Lung (tissue), 9 donors: ENCODE measurements at regions not wholly inside any gene's neighbourhood (a gene's known extent, or its start where the extent isn't known, plus 50 kb on each side); places are given as distances from the start of the nearest gene placed in this dataset.
A peak's percentile ranks its signal among the peaks of the same experiment; 100 is the strongest.
"Not testable (repeated sequence)": the region's sequence is repeated elsewhere in the genome, so short reads cannot be mapped to it uniquely, and the experiment has no call there.

Source experiments
- ATAC-seq: fragments of 200-7000 bp; cut with Tn5 transposase; one replicate; pipeline ENCODE4 v1.9.1; 2020; ENCODE audit warnings: moderate number of reproducible peaks; ENCODE audit not compliant: insufficient read depth, low FRiP score
- DNase-seq, 3 donors: peaks; one replicate each; pipeline ENCODE4 v3.0.0-alpha.2; 2013 to 2017
- H3K27ac ChIP-seq, 2 donors: one replicate each; pipeline ENCODE4 v1.5.1; 2013; ENCODE audit warnings: mild to moderate bottlenecking in 2 of 2, moderate library complexity in 2 of 2, control low read depth in 1 of 2, inconsistent platforms in 1 of 2, low read depth in 1 of 2, low read length in 1 of 2
- H3K27me3 ChIP-seq, 3 donors: one replicate each; pipeline ENCODE4 v1.5.1; 2013; ENCODE audit warnings: low read length in 2 of 3; ENCODE audit not compliant: control insufficient read depth in 3 of 3, insufficient read depth in 3 of 3
- H3K36me3 ChIP-seq, 4 donors: one replicate each; pipeline ENCODE4 v1.5.1; 2013; ENCODE audit warnings: low read length in 4 of 4, mild to moderate bottlenecking in 1 of 4, moderate library complexity in 1 of 4; ENCODE audit not compliant: control insufficient read depth in 4 of 4, insufficient read depth in 4 of 4
- H3K4me1 ChIP-seq, 5 donors: one replicate each; pipeline ENCODE4 v1.5.1; 2013; ENCODE audit warnings: low read length in 5 of 5, mild to moderate bottlenecking in 2 of 5, moderate library complexity in 1 of 5; ENCODE audit not compliant: control insufficient read depth in 5 of 5, insufficient read depth in 5 of 5
- H3K4me3 ChIP-seq: one replicate; pipeline ENCODE4 v1.5.1; 2013; ENCODE audit warnings: mild to moderate bottlenecking, control low read depth, moderate library complexity
- H3K9ac ChIP-seq, 2 donors: one replicate each; pipeline ENCODE4 v1.5.1; 2013; ENCODE audit warnings: low read length in 2 of 2, control low read depth in 1 of 2; ENCODE audit not compliant: insufficient read depth in 1 of 2
- H3K9me3 ChIP-seq, 4 donors: one replicate each; pipeline ENCODE4 v1.5.1; 2013; ENCODE audit warnings: low read length in 3 of 4, mild to moderate bottlenecking in 1 of 4, moderate library complexity in 1 of 4; ENCODE audit not compliant: control insufficient read depth in 4 of 4, insufficient read depth in 3 of 4
- WGBS, 2 donors: extraction: QIAGEN DNeasy Blood & Tissue Kit; methylation state at CpG; one replicate each; pipeline ENCODE4 v1.1.7; 2013; 5-methylcytosine and 5-hydroxymethylcytosine counted together
- donor health status: Bipolar disorder and iron deficiency.
- donor health status: healthy.
- donor health status: DM: yes; HTN: yes; CAD: no.

DNA sequence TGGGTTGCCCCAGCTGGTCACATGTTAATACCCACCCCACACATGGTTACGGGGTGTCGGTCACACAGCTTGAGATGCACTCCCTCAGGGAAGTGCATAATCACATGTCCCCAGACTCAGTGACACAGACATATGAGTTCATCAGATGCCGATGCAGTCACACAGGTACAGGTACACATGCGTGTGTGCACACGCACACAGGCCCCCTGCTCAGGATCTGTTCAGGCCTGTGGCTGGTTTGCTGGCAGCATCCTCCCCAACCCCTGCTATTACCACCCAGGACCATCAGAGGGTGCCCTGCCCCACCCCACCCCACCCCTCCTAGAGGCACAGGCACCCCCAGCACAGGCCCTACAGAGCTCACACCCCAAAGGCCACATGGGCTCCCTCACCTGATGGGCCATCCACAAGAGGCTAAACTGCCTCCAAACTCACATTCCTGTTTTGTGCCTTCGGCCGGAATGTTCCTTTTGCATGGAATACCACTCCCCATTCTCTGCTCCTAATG is 120.6 kb upstream of the ZSCAN2 start:
- not testable (repeated sequence) for DNase-seq, H3K4me3 ChIP-seq, ATAC-seq, H3K4me1 ChIP-seq, H3K27me3 ChIP-seq, H3K27ac ChIP-seq, H3K9me3 ChIP-seq, H3K36me3 ChIP-seq, H3K9ac ChIP-seq
- no CpG with 5 or more reads among the region's 7 CpGs for WGBS, 2 donors

DNA sequence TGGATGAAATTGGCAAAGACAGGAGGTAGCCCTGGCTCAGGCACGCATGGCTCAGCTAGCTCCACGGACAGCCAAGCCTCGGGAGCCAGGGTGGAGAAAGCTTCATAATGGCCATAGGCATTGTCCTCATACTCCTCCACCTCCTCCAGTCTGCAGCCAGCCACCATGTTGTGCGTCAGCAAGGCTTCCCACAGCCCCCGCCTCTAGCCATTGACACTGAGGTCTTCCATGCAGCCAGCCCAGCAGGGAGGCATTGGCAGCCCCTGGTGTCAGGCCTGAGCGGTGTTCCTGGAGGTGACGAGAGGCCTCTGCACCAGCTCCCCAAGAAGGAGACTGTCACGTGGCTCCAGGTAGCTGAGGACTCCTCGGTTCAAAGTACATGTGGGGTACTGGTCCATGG is 117.0 kb upstream of the ZSCAN2 start:
- H3K4me3 ChIP-seq, H3K27me3 ChIP-seq, H3K36me3 ChIP-seq, H3K27ac ChIP-seq, ATAC-seq, H3K9ac ChIP-seq, H3K4me1 ChIP-seq, DNase-seq, H3K9me3 ChIP-seq: not testable (repeated sequence)
- WGBS, 2 donors: 84 to 95% methylated on average over 2 to 3 of the region's 9 CpGs

DNA sequence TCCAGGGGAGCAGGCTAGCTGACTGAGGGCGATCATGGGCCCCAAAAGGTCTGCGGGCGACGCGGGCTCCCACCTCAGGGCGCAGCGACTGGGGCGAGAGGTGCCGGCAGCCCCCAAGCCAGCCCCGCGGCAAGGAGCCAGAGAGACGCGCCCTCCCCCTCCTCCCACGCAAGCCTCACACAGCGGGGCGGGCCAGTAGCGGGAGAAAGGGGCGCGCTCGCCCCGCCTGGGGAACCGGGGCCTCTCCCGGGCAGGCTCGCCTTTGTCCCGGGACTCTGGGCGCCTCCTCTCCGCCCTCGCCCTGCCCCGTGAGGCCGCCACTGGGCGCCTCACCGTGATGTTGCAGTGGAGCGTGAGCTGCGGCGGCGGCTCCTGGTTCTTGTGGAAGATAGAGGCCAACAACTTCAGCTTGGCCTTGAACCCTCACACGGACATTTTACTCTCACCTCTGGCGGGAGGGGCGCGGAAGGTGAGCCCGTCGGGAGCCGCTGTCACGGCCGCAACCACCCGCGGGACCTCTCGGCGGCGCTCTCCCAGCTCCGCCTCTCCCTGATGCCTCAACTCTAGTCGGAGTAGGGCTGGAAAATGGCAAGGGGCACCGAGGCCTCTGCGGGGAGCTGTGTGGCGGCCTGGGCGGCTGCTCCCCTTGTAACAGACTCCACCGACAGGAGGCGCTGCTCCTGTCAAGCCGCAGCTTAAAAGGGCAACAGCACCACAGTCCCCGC is 100.5 kb upstream of the ZSCAN2 start:
- not testable (repeated sequence) for H3K27me3 ChIP-seq, H3K4me1 ChIP-seq, H3K36me3 ChIP-seq, H3K9ac ChIP-seq, DNase-seq, H3K4me3 ChIP-seq, H3K9me3 ChIP-seq, ATAC-seq
- peak overlapping the region in 1 of 2 donors; percentile 49 for H3K27ac ChIP-seq
- 1% methylated on average over 12 of the region's 60 CpGs; no CpG with 5 or more reads in 1 of the 2 donors for WGBS, 2 donors

GRCh38 chr15:84503101-84503500 is 97.7 kb upstream of the ZSCAN2 start:
- not testable (repeated sequence) for H3K36me3 ChIP-seq, H3K27ac ChIP-seq, H3K27me3 ChIP-seq, ATAC-seq, DNase-seq, H3K4me3 ChIP-seq, H3K9me3 ChIP-seq, H3K9ac ChIP-seq, H3K4me1 ChIP-seq
- 95 to 100% methylated on average over 5 to 9 of the region's 17 CpGs for WGBS, 2 donors

GRCh38 chr15:84505552-84505951 is 95.3 kb upstream of the ZSCAN2 start:
- WGBS, 2 donors: 60% methylated on average over 2 of the region's 4 CpGs; no CpG with 5 or more reads in 1 of the 2 donors
- not testable (repeated sequence) for H3K9ac ChIP-seq, H3K27ac ChIP-seq, H3K9me3 ChIP-seq, H3K4me3 ChIP-seq, H3K36me3 ChIP-seq, H3K4me1 ChIP-seq, ATAC-seq, DNase-seq, H3K27me3 ChIP-seq

DNA sequence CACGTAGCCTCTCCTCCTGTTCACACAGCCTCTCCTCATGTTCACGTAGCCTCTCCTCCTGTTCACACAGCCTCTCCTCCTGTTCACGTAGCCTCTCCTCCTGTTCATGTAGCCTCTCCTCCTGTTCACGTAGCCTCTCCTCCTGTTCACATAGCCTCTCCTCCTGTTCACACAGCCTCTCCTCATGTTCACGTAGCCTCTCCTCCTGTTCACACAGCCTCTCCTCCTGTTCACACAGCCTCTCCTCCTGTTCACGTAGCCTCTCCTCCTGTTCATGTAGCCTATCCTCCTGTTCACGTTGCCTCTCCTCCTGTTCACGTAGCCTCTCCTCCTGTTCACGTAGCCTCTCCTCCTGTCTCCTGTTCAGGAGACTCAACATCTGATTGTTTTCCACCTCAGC is 88.5 kb upstream of the ZSCAN2 start:
- H3K4me1 ChIP-seq, ATAC-seq, H3K27ac ChIP-seq, H3K27me3 ChIP-seq, DNase-seq, H3K9me3 ChIP-seq, H3K36me3 ChIP-seq, H3K9ac ChIP-seq, H3K4me3 ChIP-seq: not testable (repeated sequence)
- 91 to 95% methylated on average over 4 of the region's 9 CpGs for WGBS, 2 donors

- H3K36me3 ChIP-seq, H3K9me3 ChIP-seq, H3K27ac ChIP-seq, H3K4me1 ChIP-seq, ATAC-seq, H3K27me3 ChIP-seq, H3K9ac ChIP-seq, DNase-seq, H3K4me3 ChIP-seq: not testable (repeated sequence)
- 82 to 92% methylated on average over 5 of the region's 6 CpGs for WGBS, 2 donors
These were observed 84.0 kb upstream of the ZSCAN2 start for GRCh38 chr15:84516773-84517172.

DNA sequence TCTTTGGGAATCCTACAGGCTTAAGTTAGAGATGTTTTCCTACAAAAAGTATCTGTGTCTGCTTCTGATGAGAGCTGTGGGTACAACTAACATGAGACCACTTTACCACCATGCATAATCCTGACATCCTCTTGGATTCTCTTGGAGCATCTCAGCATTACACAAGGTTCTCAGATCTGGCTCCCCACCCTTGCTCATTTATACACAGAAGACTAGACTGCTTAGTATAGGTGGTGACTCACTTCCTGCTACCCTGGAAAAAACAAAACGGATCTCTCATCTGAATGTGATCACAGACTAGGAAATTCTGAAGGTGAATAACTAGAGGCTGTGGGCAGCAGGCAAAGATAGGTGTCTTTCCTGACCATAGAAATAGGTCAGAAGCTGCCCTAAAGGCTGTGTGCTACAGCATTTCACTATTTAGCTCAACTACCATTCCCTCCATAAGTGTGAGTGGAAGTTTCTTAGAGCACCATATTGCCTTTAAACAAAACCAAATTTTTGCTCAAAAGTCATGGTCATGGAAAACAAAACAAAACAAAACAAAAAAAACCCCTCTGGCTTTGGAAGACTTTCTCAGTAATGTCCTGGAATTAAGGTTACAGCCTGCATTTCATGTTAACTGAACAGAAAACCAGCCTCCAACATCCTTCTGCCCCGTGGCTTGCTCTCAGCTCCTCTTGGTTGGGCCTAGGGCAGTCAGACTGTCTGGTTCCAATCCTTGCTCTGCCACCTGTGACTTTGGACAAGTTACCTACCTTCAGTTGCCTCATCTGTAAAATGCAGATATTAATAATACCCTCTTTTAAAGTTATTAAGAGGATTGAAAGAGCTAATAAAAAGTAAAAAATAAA is 75.1 kb upstream of the ZSCAN2 start:
- not testable (repeated sequence) for H3K9ac ChIP-seq, DNase-seq, H3K27ac ChIP-seq, H3K27me3 ChIP-seq, H3K4me1 ChIP-seq, H3K36me3 ChIP-seq, ATAC-seq, H3K4me3 ChIP-seq, H3K9me3 ChIP-seq
- WGBS, 2 donors: 35 to 73% methylated on average over 2 of the region's 2 CpGs
